Stimulated activated CD8-positive, alpha-beta memory T cell treated with anti-CD3 and anti-CD28 coated beads, Interleukin-12 subunit alpha, Interleukin-12 subunit beta, amount 100 ng/mL, for 4 hours (primary cell): ENCODE measurements at regions not wholly inside any gene's neighbourhood (a gene's known extent, or its start where the extent isn't known, plus 50 kb on each side); places are given as distances from the start of the nearest gene placed in this dataset.

Experiments used
- DNase-seq: peaks from one replicate; pipeline ENCODE4 v3.0.0-alpha.2; 2020; ENCODE audit warnings: low read depth

- no peak for DNase-seq
Measured at GRCh38 chr13:78426183-78426582, 177.2 kb downstream of the POU4F1 start.

- no peak for DNase-seq
Measured at GRCh38 chr13:78420814-78421213, 182.5 kb downstream of the POU4F1 start.

GRCh38 chr13:78413887-78414553 lies 189.3 kb downstream of the POU4F1 start:
- DNase-seq: no peak

GRCh38 chr13:78410847-78411246 lies 192.5 kb downstream of the POU4F1 start:
- DNase-seq: no peak

GRCh38 chr13:78410164-78410563 lies 193.2 kb downstream of the POU4F1 start:
- DNase-seq: no peak

GRCh38 chr13:78409172-78409571 lies 194.2 kb downstream of the POU4F1 start:
- DNase-seq: no peak

GRCh38 chr13:78404846-78405360 lies 198.4 kb downstream of the POU4F1 start:
- DNase-seq: no peak

- DNase-seq: no peak
Measured at GRCh38 chr13:78402708-78403400, 200.5 kb downstream of the POU4F1 start.

- DNase-seq: no peak
Measured at GRCh38 chr13:78401873-78402707, 201.3 kb downstream of the POU4F1 start.

- no peak for DNase-seq
Measured at GRCh38 chr13:78398743-78399410, 204.5 kb downstream of the POU4F1 start.

GRCh38 chr13:78393286-78394142 lies 209.8 kb downstream of the POU4F1 start:
- no peak for DNase-seq

- DNase-seq: no peak
Measured at GRCh38 chr13:78383899-78384298, 219.5 kb downstream of the POU4F1 start.

GRCh38 chr13:78383071-78383484 lies 220.3 kb downstream of the POU4F1 start:
- DNase-seq: no peak

- DNase-seq: no peak
Measured at GRCh38 chr13:78382491-78382890, 220.9 kb downstream of the POU4F1 start.

GRCh38 chr13:78376822-78377221 lies 226.5 kb downstream of the POU4F1 start:
- no peak for DNase-seq

GRCh38 chr13:78376033-78376432 lies 227.3 kb downstream of the POU4F1 start:
- DNase-seq: no peak

GRCh38 chr13:78372581-78372980 lies 230.8 kb downstream of the POU4F1 start:
- DNase-seq: no peak

GRCh38 chr13:78370231-78370630 lies 233.1 kb downstream of the POU4F1 start:
- DNase-seq: no peak

GRCh38 chr13:78364711-78365110 lies 238.6 kb downstream of the POU4F1 start:
- no peak for DNase-seq

GRCh38 chr13:78341032-78341431 lies 262.3 kb downstream of the POU4F1 start:
- no peak for DNase-seq

GRCh38 chr13:78339927-78340326 lies 263.4 kb downstream of the POU4F1 start:
- DNase-seq: no peak
